ENCODE measurements at regions not wholly inside any gene's neighbourhood (a gene's known extent, or its start where the extent isn't known, plus 50 kb on each side); places are given as distances from the start of the nearest gene placed in this dataset.
"Not testable (repeated sequence)": the region's sequence is repeated elsewhere in the genome, so short reads cannot be mapped to it uniquely, and the experiment has no call there.

- TF ChIP-seq POLR2AphosphoS5 (IDR thresholded peaks at IDR 0.05; ENCODE audit: insufficient read depth, low read depth, low read length); CTCF (IDR thresholded peaks at IDR 0.05; ENCODE audit: extremely low read depth in 1 of 2, insufficient read depth in 1 of 2, low read depth in 1 of 2, low read length in 2 of 2); EZH2 (IDR thresholded peaks at IDR 0.05; ENCODE audit: borderline replicate concordance, low read depth, low read length, severe bottlenecking); POLR2A (IDR thresholded peaks at IDR 0.05; ENCODE audit: low read depth, low read length); MAX (IDR thresholded peaks at IDR 0.05; ENCODE audit: insufficient read depth, insufficient read length): not testable (repeated sequence)
Measured at GRCh38 chr7:81057469-81057868, 138.6 kb upstream of the SEMA3C start.
